ENCODE measurements at regions not wholly inside any gene's neighbourhood (a gene's known extent, or its start where the extent isn't known, plus 50 kb on each side); places are given as distances from the start of the nearest gene placed in this dataset.

GRCh38 chr13:100753376-100753775, 78.8 kb upstream of the TMTC4 start:
- Histone ChIP-seq H2AFZ (ENCODE audit: low read length) (no peak overlapping the region), H2BK15ac (ENCODE audit: low read length) (no peak overlapping the region), H3K4me2 (ENCODE audit: insufficient read depth in 1 of 2, low read depth in 2 of 2, low read length in 2 of 2) (no peak overlapping the region), H2BK5ac (ENCODE audit: low read depth, low read length) (no peak overlapping the region), H3K56ac (replicated peaks; ENCODE audit: insufficient read length, low read depth, low read length) (no peak overlapping the region), H2BK12ac (ENCODE audit: low read depth, low read length) (no peak overlapping the region), H3K36me3 (ENCODE audit: control insufficient read depth in 2 of 4, insufficient read depth in 4 of 4, low read length in 3 of 4) (no peaks in the 10 kb centered on the region), H3K27ac (ENCODE audit: low read depth, low read length) (no peak overlapping the region), H4K91ac (replicated peaks; ENCODE audit: insufficient read length, low read length) (no peak overlapping the region), H3K79me2 (ENCODE audit: control insufficient read depth in 1 of 2, insufficient read depth in 2 of 2, low read length in 2 of 2) (no peaks in the 10 kb centered on the region), H3K18ac (ENCODE audit: extremely low read depth, low read length) (no peak overlapping the region), H3K4me3 (ENCODE audit: extremely low read depth in 1 of 4, insufficient read depth in 2 of 4, low read depth in 3 of 4, low read length in 4 of 4) (no peak overlapping the region), H3K9me3 (ENCODE audit: insufficient read depth in 2 of 2, low read depth in 1 of 2, low read length in 1 of 2) (no peaks in the 10 kb centered on the region), H3K27me3 (replicated peaks in 1 of 4; ENCODE audit: control insufficient read depth in 3 of 4, extremely low read depth in 1 of 4, insufficient read depth in 3 of 4, low read length in 3 of 4) (no peaks in the 10 kb centered on the region), H2BK120ac (replicated peaks; ENCODE audit: low read depth, low read length) (no peak overlapping the region), H3K4me1 (replicated peaks in 1 of 4; ENCODE audit: control insufficient read depth in 3 of 4, insufficient read depth in 4 of 4, low read length in 3 of 4) (no peaks in the 10 kb centered on the region), H3K23ac (ENCODE audit: insufficient read length) (no peak overlapping the region), H2AK5ac (ENCODE audit: low read depth, low read length) (no peak overlapping the region), H4K20me1 (replicated peaks in 1 of 2; ENCODE audit: control insufficient read depth in 1 of 2, insufficient read depth in 2 of 2, low read length in 2 of 2) (no peaks in the 10 kb centered on the region), H4K8ac (ENCODE audit: extremely low read depth, insufficient read depth, low read length) (no peak overlapping the region), H3K23me2 (ENCODE audit: low read depth, low read length) (no peaks in the 10 kb centered on the region), H2BK20ac (ENCODE audit: low read length) (no peak overlapping the region), H3K9ac (replicated peaks in 1 of 4; ENCODE audit: extremely low read depth in 1 of 4, low read depth in 3 of 4, low read length in 3 of 4) (no peak overlapping the region), H3K79me1 (ENCODE audit: low read depth, low read length) (no peaks in the 10 kb centered on the region), H3K4ac (replicated peaks; ENCODE audit: insufficient read length, low read depth, low read length) (no peak overlapping the region), H3K14ac (ENCODE audit: insufficient read length) (no peak overlapping the region), H4K5ac (ENCODE audit: insufficient read length, low read depth, low read length) (no peak overlapping the region)
- TF ChIP-seq SIN3A (conservative IDR thresholded peaks at IDR 0.05 in 1 of 2, IDR thresholded peaks at IDR 0.05 in 1 of 2; ENCODE audit: low read depth in 1 of 2, low read length in 2 of 2) (no peak), BACH1 (IDR thresholded peaks at IDR 0.05; ENCODE audit: low read length) (no peak), KDM4A (IDR thresholded peaks at IDR 0.05; ENCODE audit: low read depth, low read length, severe bottlenecking) (no peak), SIRT6 (IDR thresholded peaks at IDR 0.05; ENCODE audit: low read length) (no peak), EGR1 (IDR thresholded peaks at IDR 0.05; ENCODE audit: borderline replicate concordance, low read depth, low read length) (no peak)
- ChIA-PET POLR2A (ENCODE audit: partially characterized antibody) (no interaction called here), CTCF (ENCODE audit: partially characterized antibody) (interaction anchor here (1.1 to 2.7 kb wide), 5 partner anchors 9 to 36 kb away, joined by 3 to 7 read pairs (median 5); no protein-coding TSS in a partner anchor)
- DNase-seq (ENCODE audit: low read depth in 1 of 2, low spot score in 2 of 2) (no peak), FAIRE-seq (no peak)
- 95% methylated on average over 4 of the region's 4 CpGs; no CpG with 5 or more reads in 1 of the 2 experiments for WGBS, 2 experiments (ENCODE audit: extremely low coverage in 1 of 2, insufficient coverage in 1 of 2, insufficient read length in 1 of 2, insufficient replicate concordance in 2 of 2, low coverage in 1 of 2, low lambda C conversion rate in 2 of 2, missing lambda C conversion rate in 1 of 2)
